Fibroblast of skin of scalp (primary cell): ENCODE measurements at regions not wholly inside any gene's neighbourhood (a gene's known extent, or its start where the extent isn't known, plus 50 kb on each side); places are given as distances from the start of the nearest gene placed in this dataset.
"Not testable (repeated sequence)": the region's sequence is repeated elsewhere in the genome, so short reads cannot be mapped to it uniquely, and the experiment has no call there.

Experiments
- DNase-seq: peaks from one replicate; pipeline ENCODE4 v3.0.0-alpha.2; 2013

- DNase-seq: no peak
These were observed 202.6 kb downstream of the AASDHPPT start for GRCh38 chr11:106280036-106280435.

GRCh38 chr11:106281455-106282173, 204.2 kb downstream of the AASDHPPT start:
- peak; percentile 81 for DNase-seq

GRCh38 chr11:106286881-106287504, 209.5 kb downstream of the AASDHPPT start:
- DNase-seq: no peak

GRCh38 chr11:106288057-106288456, 210.6 kb downstream of the AASDHPPT start:
- no peak for DNase-seq

GRCh38 chr11:106288822-106289387, 211.4 kb downstream of the AASDHPPT start:
- DNase-seq: no peak

- DNase-seq: no peak
These were observed 215.1 kb downstream of the AASDHPPT start for GRCh38 chr11:106292526-106292925.

GRCh38 chr11:106295974-106296373, 218.5 kb downstream of the AASDHPPT start:
- no peak for DNase-seq

- DNase-seq: no peak
These were observed 225.0 kb downstream of the AASDHPPT start for GRCh38 chr11:106302416-106302815.

- DNase-seq: peak; percentile 84
These were observed 226.8 kb downstream of the AASDHPPT start for GRCh38 chr11:106304274-106304673.

GRCh38 chr11:106305458-106305857, 228.0 kb downstream of the AASDHPPT start:
- no peak for DNase-seq

- DNase-seq: peak; percentile 11
These were observed 229.5 kb downstream of the AASDHPPT start for GRCh38 chr11:106306942-106307341.

- no peak for DNase-seq
These were observed 231.7 kb downstream of the AASDHPPT start for GRCh38 chr11:106309070-106309684.

- DNase-seq: peak; percentile 59
These were observed 234.2 kb downstream of the AASDHPPT start for GRCh38 chr11:106311531-106312230.

- DNase-seq: not testable (repeated sequence)
These were observed 239.8 kb downstream of the AASDHPPT start for GRCh38 chr11:106317208-106317773.

GRCh38 chr11:106321601-106322000, 244.1 kb downstream of the AASDHPPT start:
- DNase-seq: no peak

- no peak for DNase-seq
These were observed 244.6 kb downstream of the AASDHPPT start for GRCh38 chr11:106322106-106322505.

GRCh38 chr11:106326087-106326486, 248.6 kb downstream of the AASDHPPT start:
- no peak for DNase-seq

- DNase-seq: no peak
These were observed 249.7 kb downstream of the AASDHPPT start for GRCh38 chr11:106327134-106327533.

GRCh38 chr11:106327637-106328036, 250.2 kb downstream of the AASDHPPT start:
- DNase-seq: no peak

- DNase-seq: no peak
These were observed 252.0 kb downstream of the AASDHPPT start for GRCh38 chr11:106329273-106330018.

GRCh38 chr11:106331176-106331575, 253.7 kb downstream of the AASDHPPT start:
- no peak for DNase-seq

- no peak for DNase-seq
These were observed 256.2 kb downstream of the AASDHPPT start for GRCh38 chr11:106333678-106334077.
